ENCODE measurements at regions not wholly inside any gene's neighbourhood (a gene's known extent, or its start where the extent isn't known, plus 50 kb on each side); places are given as distances from the start of the nearest gene placed in this dataset.

GRCh38 chr17:79145548-79145947 is 70.9 kb downstream of the ENGASE start:
- TF ChIP-seq EZH2 (IDR thresholded peaks at IDR 0.05; ENCODE audit: low read depth), result no peak
- no peak for TF ChIP-seq CTCF (conservative IDR thresholded peaks at IDR 0.05)
